ENCODE measurements at regions not wholly inside any gene's neighbourhood (a gene's known extent, or its start where the extent isn't known, plus 50 kb on each side); places are given as distances from the start of the nearest gene placed in this dataset.
"Not testable (repeated sequence)": the region's sequence is repeated elsewhere in the genome, so short reads cannot be mapped to it uniquely, and the experiment has no call there.

GRCh38 chr3:51588724-51589123 lies 50.2 kb downstream of the RAD54L2 start:
- CTCF ChIA-PET = interaction anchor here (0.6 to 1.5 kb wide), 2 partner anchors 87 to 973 kb away, joined by 3 to 4 read pairs; no protein-coding TSS in a partner anchor
- no peak for TF ChIP-seq CTCF (IDR thresholded peaks at IDR 0.05; ENCODE audit: low read depth, low read length)
- DNase-seq (ENCODE audit: low read depth, low spot score) = no peak
- H3K27ac ChIP-seq (ENCODE audit: low read depth, low read length) = no peak overlapping the region
- no peaks in the 10 kb centered on the region for H3K27me3 ChIP-seq (ENCODE audit: control insufficient read depth, insufficient read depth, low read length)
- no peaks in the 10 kb centered on the region for H3K9me3 ChIP-seq (ENCODE audit: control insufficient read depth, insufficient read depth, low read length)
- H3K4me3 ChIP-seq (ENCODE audit: low read depth, low read length) = no peak overlapping the region
- POLR2A ChIA-PET = interaction anchor here (0.6 to 0.7 kb wide), 2 partner anchors 32 to 95 kb away, joined by 3 to 5 read pairs; no protein-coding TSS in a partner anchor

- no peaks in the 10 kb centered on the region for H3K27me3 ChIP-seq (ENCODE audit: control insufficient read depth, insufficient read depth, low read length)
- ChIA-PET POLR2A (no interaction called here), CTCF (no interaction called here)
- no peak for TF ChIP-seq CTCF (IDR thresholded peaks at IDR 0.05; ENCODE audit: low read depth, low read length)
- H3K27ac ChIP-seq (ENCODE audit: low read depth, low read length) = no peak overlapping the region
- no peaks in the 10 kb centered on the region for H3K9me3 ChIP-seq (ENCODE audit: control insufficient read depth, insufficient read depth, low read length)
- DNase-seq (ENCODE audit: low read depth, low spot score) = no peak
- H3K4me3 ChIP-seq (ENCODE audit: low read depth, low read length) = no peak overlapping the region
Observed at GRCh38 chr3:51591231-51591630, 52.7 kb downstream of the RAD54L2 start.

- Histone ChIP-seq H3K27ac (ENCODE audit: low read depth, low read length) (no peak overlapping the region), H3K4me3 (ENCODE audit: low read depth, low read length) (no peak overlapping the region), H3K9me3 (ENCODE audit: control insufficient read depth, insufficient read depth, low read length) (no peaks in the 10 kb centered on the region), H3K27me3 (ENCODE audit: control insufficient read depth, insufficient read depth, low read length) (no peaks in the 10 kb centered on the region)
- DNase-seq (ENCODE audit: low read depth, low spot score) = no peak
- no peak for TF ChIP-seq CTCF (IDR thresholded peaks at IDR 0.05; ENCODE audit: low read depth, low read length)
- CTCF ChIA-PET = interaction anchor here (1.6 kb wide), 1 partner anchor 92 kb away, joined by 5 read pairs; no protein-coding TSS in a partner anchor
- POLR2A ChIA-PET = interaction anchor here (0.7 kb wide), 2 partner anchors 27 to 754 kb away, joined by 4 to 7 read pairs; no protein-coding TSS in a partner anchor
Observed at GRCh38 chr3:51593697-51594096, 55.2 kb downstream of the RAD54L2 start.

- H3K4me3 ChIP-seq (ENCODE audit: low read depth, low read length); CTCF ChIA-PET; DNase-seq (ENCODE audit: low read depth, low spot score); H3K27me3 ChIP-seq (ENCODE audit: control insufficient read depth, insufficient read depth, low read length); H3K9me3 ChIP-seq (ENCODE audit: control insufficient read depth, insufficient read depth, low read length); H3K27ac ChIP-seq (ENCODE audit: low read depth, low read length): not testable (repeated sequence)
- POLR2A ChIA-PET = interaction anchor here (0.7 kb wide), 1 partner anchor 12 kb away, joined by 3 read pairs; no protein-coding TSS in a partner anchor
Observed at GRCh38 chr3:51599638-51600037, 61.1 kb downstream of the RAD54L2 start.

- no peak for DNase-seq (ENCODE audit: low read depth, low spot score)
- Histone ChIP-seq H3K27ac (ENCODE audit: low read depth, low read length) (no peak overlapping the region), H3K9me3 (ENCODE audit: control insufficient read depth, insufficient read depth, low read length) (peaks cover 4% of the 10 kb centered on the region; the same call in 1 of the 2 replicates), H3K4me3 (ENCODE audit: low read depth, low read length) (no peak overlapping the region), H3K27me3 (ENCODE audit: control insufficient read depth, insufficient read depth, low read length) (no peaks in the 10 kb centered on the region)
- TF ChIP-seq CTCF (IDR thresholded peaks at IDR 0.05; ENCODE audit: low read depth, low read length) = no peak
- ChIA-PET CTCF (interaction anchor here (1.0 to 1.1 kb wide), 2 partner anchors 65 to 102 kb away, joined by 4 read pairs; no protein-coding TSS in a partner anchor), POLR2A (no interaction called here)
Observed at GRCh38 chr3:51604212-51604611, 65.7 kb downstream of the RAD54L2 start.
